Skeletal muscle cell (primary cell): ENCODE measurements at regions not wholly inside any gene's neighbourhood (a gene's known extent, or its start where the extent isn't known, plus 50 kb on each side); places are given as distances from the start of the nearest gene placed in this dataset.

Experiments used
- DNase-seq: peaks from one replicate; pipeline ENCODE4 v3.0.0-alpha.2; 2010; ENCODE audit warnings: low read depth
- H3K4me3 ChIP-seq: 2 replicates; pipeline ENCODE4 v1.5.1; 2011; ENCODE audit warnings: low read depth, mild to moderate bottlenecking, control low read depth, low read length, moderate library complexity

DNA sequence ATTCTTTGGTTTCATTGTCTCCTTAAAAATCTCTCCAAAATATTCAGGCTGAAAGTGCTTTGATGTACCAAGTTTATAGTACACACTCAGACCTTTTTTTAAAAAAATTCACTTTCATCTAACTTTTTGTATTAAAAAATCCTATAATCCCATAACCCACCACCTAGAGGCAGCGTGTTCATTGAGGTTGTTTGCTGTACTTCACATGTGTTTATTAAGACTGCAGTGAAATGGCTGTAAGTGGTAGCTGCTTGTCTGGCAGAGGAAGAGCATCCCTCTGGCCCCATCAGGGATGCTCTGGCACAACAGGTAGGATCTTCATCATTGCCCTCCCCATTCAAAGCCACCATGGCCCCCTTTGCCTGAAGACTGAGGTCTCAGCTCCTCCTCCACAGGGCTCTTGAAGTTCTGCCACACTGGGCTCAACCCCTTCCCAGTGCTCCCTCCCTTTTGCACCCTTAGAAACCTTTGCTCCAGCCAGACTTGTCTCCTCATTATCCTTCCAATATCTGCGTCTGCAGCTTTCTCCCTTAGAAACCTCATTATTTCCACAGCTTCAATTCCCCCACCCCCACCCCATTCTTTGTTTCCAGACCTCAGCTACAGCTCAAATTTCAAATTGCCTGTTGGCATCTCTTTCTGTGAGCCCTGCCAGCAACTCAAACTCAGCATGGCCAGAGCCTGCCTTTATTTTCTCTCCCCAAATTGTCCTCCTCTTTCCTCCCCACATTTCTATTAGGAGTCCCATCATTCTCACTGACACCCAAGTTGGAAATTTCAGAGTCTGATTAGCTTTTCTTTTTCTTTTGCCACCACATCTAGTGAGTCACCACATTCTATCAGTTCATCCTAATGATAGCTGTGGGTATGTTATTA, 369.6 kb upstream of the USP24 start:
- no peak overlapping the region for H3K4me3 ChIP-seq
- no peak for DNase-seq

DNA sequence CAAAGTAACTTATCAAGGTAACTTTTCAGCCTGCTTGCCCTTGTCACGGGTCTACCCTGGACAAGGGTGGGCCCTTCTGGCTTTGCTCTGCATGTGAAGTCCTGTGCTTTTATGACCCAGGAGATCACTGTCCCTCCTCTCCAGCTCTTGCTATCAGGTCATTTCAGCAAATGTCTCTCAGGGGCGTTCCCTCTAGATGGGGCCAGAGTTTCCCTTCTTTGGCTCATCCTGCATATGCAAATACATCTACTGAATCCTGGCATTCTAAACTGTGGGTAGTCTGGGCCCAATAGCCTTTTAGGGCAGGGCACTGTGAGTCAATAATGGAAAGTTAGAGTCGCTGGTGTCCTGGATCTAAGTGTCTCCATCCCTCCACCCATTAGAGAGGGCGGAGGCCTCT, 366.9 kb upstream of the USP24 start:
- DNase-seq: no peak
- no peak overlapping the region for H3K4me3 ChIP-seq

DNA sequence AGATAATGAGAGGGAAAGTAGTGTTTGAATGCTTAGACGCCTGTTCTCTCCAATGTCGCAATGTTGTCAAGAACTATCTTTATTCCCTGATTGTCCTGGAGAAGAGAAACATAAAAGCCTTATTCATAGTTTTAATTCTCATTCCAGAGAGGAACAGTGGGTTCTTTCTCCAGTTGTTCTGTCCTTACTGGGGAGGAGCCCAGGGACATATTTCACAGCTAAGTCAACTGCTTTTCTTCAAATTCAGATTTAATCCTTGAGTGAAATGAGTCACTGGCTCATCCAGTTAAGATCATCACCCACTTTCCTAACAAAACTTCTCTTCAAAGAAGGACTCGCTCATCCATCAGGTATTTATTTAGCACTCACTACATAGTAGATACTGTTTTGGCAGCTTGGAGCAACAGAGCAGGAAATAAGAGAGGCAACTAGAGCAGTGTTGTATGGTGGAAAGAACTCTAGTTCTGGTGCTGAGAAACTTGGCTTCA, 365.7 kb upstream of the USP24 start:
- DNase-seq: peak; percentile 95
- H3K4me3 ChIP-seq: no peak overlapping the region

DNA sequence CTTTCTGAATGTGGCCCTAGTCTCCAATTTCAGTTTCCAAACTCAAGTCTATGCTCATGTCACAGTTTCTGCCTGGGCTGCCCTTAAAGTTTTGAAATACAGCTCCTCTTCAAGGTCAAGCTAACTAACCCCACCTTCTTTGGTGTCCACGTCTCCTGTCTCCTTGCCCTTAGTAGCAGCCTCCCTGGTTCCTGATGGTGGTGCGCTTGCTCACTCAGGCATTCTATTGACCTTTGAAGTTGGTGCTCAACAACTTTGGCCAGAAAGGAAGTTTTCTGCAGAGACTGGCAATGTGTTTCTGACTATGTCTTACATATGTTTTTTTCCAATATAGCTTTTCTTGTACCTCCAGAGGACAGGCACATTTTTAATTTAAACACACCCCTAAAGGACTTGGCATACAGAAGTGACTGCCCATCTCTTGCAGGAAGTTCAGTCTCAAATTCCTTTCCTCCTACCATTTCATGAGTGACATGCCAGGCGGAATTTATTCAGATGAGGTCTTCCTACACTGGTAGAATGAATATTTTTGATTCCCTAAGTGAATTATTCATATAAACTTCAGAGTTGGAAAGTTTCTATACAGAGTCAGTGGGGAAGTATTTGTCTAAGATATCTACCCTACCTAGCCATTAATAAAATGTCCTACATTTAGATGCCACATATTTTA, 364.3 kb upstream of the USP24 start:
- no peak overlapping the region for H3K4me3 ChIP-seq
- DNase-seq: no peak

DNA sequence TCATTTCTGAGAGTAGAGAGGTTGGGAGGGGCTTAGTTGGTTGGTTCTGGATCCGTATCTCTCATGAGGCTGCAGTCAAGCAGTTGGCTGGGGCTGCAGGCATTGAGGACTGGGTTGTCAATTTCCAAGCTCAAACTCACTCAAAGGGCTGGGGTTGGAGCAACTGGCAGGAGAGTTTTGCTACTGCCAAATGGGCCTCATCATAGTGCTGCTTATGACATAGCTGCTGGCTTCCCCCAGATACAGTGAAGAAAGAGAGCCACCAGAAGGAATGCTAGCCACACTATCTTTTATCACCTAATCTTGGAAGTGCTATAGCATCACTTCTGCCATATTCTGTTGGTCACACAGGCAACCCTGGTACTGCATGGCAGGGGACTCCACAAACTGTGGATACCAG, 363.5 kb upstream of the USP24 start:
- H3K4me3 ChIP-seq: no peak overlapping the region
- DNase-seq: no peak

DNA sequence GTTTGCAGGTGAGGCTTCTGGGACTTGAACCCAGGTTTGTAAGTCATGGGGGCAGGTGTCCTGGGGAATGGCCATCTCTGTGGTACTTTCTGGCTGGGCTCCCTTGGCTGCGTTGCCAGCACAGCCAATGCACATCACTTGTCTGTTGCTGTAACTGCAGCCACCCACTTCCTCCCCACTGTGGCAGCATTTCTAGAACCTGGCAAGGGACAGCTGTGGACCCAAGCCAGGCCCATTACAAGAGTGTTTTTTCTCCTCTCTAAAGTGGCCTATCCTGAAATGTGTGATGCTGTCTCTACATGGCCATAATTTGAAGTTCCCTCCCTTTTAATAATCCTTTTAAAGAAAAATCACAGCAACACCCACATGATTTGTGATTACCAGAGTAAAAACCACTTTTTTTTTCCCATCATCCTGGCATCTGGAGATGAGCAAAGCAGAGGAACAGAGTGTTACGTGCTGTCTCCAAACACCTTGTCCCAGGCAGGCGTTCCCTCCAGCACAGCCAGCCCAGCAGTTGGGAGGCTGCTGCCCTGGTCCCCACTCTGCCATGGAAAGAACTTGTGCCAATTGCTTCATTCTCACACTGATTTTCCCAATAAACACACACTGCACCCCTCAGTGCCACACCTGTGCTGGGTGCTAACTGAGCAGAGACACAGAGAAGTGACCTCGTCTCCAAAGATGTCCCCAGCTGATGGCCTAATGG, 360.6 kb upstream of the USP24 start:
- no peak overlapping the region for H3K4me3 ChIP-seq
- no peak for DNase-seq

DNA sequence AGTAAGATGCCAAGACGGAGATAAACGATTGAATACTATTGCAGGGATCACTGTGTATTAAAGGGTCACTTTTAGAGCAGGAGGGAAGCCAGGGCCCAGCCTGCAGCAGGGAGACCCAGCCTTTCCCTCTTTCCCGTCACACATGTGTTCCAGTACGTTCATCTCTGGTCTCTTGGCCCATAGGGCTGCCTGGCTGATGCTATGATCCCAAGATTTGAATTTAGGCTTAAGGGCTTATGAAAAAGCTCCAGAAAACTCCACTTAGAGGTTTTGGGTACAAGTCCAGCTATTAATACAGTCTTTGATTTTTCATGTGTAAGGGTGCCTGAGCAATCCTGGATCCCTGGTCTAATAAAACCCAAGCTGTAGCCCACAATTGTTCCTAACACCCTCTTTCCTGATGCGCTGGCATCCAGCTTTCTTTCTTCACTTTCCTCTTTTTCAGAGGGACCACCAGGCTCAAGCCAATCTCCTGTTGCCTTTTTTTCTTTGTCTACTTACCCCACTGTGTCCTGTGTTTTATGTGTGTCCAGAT, 359.6 kb upstream of the USP24 start:
- no peak overlapping the region for H3K4me3 ChIP-seq
- DNase-seq: no peak

DNA sequence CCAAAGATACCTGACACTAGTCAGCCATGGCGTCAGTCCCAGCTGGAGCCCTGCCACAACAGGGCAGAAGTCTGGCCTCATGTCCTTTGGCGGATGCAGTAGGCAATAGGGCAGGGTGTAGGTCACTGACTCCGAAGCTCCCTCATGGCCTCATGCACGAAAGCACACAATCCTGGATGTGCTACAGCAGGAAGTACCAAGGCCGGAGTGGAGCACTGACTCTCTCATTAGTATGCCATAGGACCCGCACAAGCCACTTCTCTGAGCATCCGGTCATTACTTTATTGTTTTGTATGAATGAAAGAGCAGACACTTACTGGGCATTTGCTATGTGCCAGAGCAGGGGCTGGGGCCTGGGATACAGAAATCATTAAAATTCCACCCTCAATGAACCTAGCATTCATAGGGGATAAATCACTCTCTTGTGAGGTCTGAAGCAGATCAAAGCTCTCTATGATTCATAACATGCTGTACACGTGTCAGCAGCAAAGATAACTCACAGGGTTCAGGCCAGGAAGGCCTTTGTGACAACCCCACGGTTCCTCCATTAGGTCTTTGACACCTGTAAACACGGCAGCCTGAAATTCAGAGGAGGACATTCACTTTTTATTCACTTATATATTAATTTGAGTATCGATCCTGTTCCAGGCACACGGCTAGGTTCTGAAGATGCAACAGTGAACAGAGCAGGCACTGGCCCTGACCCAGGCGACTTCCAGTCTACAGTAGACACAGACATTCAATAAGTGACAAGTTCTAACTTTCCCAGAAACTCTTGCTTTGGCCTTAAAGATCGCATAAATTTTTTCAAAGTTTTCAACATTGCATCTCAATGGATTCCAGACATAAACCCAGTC, 357.9 kb upstream of the USP24 start:
- no peak overlapping the region for H3K4me3 ChIP-seq
- no peak for DNase-seq

DNA sequence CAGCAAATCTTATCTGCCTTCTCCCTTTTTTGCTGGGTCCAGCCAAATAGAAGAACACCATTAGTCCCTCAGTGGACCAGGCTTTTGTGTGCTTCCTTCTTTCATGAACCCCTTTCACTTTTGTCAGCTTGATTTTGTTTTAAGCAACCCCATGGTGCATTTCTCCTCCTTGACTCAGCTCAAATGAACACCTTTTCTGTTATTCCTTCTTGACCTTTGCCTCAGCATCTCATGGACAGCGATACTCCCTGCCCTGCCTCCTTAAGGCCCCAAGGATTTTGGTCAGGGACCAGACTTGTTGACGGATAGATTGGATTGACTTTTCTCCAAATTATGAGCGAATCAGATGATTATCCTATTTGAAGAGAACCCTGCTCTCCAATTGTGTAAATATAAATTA, 356.6 kb upstream of the USP24 start:
- no peak overlapping the region for H3K4me3 ChIP-seq
- DNase-seq: no peak

DNA sequence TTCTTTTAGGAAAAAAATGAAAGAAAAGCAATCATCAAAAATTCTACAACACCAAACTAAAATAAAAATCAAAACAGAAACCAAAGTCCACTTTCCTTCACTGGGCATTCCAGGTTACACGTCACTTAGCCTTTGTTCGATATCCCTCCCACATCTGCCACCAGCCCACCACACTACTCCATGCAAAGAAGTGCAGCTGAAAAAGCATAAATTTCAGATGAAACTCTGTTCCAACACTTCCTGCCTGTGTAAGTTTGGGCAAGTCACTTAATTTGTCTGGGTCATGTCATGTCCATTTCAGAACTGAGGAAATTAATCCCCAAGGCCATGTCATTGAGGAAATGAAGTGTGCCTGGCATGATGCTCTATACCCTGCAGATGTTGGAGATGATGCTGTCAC, 354.3 kb upstream of the USP24 start:
- no peak overlapping the region for H3K4me3 ChIP-seq
- DNase-seq: no peak

DNA sequence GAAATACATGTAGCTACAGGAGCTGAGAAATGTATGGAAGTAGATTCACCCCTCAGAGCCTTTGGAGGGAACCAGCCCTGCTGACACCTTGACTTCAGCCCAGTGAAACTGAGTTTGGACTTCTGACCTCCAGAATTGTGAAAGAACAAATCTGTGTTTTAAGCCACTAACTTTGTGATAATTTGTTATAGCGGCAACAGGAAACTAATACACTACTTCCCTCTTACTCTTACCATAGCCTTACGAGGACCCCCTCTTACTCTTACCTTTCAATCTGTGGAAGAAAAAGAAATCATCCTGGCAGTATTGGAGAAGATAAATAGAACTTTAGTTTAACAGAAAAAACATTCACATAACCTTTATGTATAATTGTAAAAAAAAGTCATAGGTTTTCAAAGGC, 353.6 kb upstream of the USP24 start:
- no peak for DNase-seq

DNA sequence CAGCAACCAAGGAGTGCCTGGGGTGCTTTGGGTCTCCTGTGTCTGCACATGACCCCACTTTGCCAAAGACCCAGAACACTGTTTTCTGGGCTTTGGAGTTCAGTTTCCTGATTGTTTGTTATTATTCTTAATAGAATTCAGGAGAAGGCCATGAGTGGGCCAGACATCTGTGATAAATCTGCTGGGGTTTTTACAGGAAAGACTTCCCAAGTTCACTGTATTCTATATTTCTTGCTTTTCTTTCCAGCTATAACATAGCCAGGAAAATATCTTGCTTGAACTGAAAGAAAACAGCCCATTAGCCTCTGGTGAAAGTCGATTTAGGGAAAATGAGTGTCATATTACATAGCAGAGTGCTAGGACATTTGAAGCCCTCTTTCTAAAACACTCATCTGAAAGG, 345.1 kb upstream of the USP24 start:
- no peak for DNase-seq
- H3K4me3 ChIP-seq: no peak overlapping the region

More for the DNA sequence above, 353.6 kb upstream of the USP24 start:
- H3K4me3 ChIP-seq: no peak overlapping the region

DNA sequence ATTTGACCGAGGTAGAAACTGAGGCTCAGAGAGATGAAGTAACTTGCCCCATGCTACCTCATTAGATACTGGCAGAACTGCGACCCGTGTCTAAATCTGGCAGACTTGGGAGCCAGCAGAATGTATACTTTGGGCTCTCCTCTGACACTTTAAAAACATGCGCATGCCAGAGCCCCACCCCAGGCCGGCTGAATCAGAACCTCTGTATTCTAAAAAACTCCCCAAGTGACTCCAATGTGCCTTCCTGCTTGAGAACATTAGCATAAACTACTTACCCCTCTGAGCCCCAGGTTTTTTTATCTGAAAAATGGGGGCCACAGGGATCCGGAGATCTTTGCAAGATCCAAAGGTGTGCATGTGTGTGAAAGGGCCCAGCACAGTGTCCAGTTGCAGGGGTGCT, 344.7 kb upstream of the USP24 start:
- DNase-seq: no peak
- no peak overlapping the region for H3K4me3 ChIP-seq

DNA sequence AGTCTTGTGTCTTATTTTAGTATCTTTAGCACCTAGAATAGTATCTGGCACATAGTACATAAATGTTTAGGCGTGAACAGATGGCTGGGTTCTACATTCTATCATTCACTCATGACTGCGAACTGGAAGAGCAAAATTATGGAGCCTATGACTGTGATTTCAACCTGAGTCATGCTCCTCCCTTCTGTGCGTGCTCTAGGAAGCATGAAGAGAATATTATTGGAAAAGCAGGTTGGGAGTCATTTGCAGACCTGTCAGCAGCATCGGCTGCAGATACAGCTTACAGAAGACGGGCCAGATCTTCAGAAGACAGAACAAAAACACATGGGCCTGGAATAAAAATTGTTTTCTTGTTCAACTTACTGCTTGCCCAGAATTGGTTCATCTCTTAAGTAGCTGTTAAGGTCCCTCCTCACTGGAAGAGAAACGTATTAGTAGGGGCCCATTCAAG, 344.0 kb upstream of the USP24 start:
- DNase-seq: no peak

DNA sequence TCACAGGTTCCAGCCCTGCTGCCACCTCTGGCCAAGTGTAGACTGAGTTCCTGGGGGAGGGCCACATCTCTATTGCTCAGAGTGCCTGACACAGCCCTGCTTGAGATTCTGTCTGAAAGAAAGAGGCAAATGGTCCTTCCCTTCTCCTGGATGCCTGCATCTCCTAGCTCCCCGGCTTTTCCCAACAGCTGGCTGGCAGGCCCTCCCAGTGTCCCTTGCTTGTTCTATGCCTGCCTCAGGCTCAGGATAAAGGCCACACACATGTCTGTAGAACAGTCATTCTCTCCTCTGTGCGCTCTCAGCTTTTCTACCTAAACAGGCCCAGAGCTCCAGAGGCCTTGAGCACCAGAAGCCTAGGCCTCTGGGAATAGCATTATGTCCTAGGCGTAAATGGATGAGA, 343.4 kb upstream of the USP24 start:
- DNase-seq: no peak
- H3K4me3 ChIP-seq: no peak overlapping the region

More for the DNA sequence above, 344.0 kb upstream of the USP24 start:
- no peak overlapping the region for H3K4me3 ChIP-seq

DNA sequence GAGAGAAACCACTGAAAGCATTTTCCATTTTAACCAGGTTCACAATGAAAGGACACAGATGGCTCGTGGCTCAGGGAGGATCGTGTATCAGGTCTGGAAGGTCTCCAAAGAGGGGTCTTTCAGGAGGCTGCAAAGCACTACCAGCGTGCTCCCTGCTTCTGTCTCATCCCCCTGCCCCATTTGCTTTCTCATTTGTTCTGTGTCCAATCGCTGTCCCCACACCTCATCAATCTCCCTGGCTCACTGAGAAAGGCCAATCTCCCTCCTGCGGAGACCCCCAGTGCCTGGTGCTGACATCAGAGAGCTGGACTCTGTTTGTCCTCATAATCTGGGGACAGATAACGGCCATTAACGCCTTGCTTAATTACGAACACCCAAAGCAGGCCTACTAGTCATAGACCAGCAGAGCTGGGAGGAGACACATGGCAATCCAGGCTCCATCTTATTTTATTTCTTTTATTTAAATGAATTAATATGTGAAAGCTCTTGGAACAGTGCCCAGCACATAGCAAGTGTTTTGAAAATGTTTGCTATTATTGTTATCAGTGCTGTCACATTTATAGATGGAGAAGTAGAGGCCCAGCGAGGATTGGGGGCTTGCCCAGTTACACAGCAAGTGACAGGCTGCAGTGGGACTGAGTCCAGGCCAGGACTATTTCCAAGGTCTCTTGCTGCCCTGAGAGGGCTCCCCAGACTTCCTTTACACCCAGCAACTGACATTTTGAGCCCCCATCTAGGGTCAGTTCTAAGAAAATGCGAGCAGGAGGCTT, 341.0 kb upstream of the USP24 start:
- DNase-seq: no peak
- H3K4me3 ChIP-seq: no peak overlapping the region

DNA sequence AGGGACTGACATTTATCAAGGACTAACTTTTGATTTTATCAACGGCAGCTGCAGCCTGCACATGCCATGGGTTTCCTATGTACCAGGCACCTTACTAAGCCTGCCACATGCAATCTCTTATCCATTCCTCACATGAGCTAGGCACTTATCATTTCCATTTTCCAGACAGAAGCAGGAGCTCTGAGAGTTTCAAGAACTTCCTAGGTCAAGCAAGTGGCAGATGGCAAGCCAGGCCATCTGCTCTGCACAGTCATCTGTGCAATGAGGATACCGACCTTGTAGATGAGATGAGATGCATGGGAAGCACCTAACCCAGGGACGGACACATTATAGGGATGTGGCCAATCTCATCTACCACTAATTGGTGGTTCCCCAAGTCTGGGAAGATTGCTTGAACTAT, 339.4 kb upstream of the USP24 start:
- no peak for DNase-seq

DNA sequence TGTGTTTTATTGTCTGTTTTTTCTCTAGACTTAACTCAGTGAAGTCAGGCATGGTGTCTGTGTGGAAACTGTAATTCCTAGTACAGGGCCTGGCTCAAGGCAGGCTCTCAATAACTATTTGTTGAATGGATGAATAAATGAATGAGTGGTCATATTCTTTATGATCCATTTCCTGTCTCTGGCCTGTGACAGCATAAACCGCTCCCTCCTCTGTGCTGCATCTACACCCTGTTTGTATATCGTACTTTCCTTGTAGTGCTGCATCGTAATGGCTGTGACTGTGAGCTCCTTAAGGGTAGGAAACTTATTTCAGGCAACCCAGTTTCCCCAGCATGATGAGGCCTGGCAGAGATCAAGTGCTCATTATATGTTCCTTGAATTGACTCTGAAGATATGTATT, 337.5 kb upstream of the USP24 start:
- no peak overlapping the region for H3K4me3 ChIP-seq
- no peak for DNase-seq

More for the DNA sequence above, 339.4 kb upstream of the USP24 start:
- H3K4me3 ChIP-seq: no peak overlapping the region
